NT2/D1 (cell line): ENCODE measurements at regions not wholly inside any gene's neighbourhood (a gene's known extent, or its start where the extent isn't known, plus 50 kb on each side); places are given as distances from the start of the nearest gene placed in this dataset.

Source experiments
- SUZ12 ChIP-seq: IDR thresholded peaks from 2 replicates; pipeline ENCODE4 v1.6.1; 2011; ENCODE audit not compliant: insufficient read length, insufficient read depth; ENCODE audit errors: extremely low read depth
- YY1 ChIP-seq: IDR thresholded peaks from 2 replicates; pipeline ENCODE4 v1.6.1; 2011; ENCODE audit not compliant: insufficient read length, insufficient read depth

- TF ChIP-seq SUZ12 (no peak), YY1 (no peak)
Observed at GRCh38 chr11:112354364-112354763, 93.7 kb upstream of the PLET1 start.
